SK-N-MC (cell line): ENCODE measurements at regions not wholly inside any gene's neighbourhood (a gene's known extent, or its start where the extent isn't known, plus 50 kb on each side); places are given as distances from the start of the nearest gene placed in this dataset.

Source experiments
- EZH2 ChIP-seq: fragments of 200-600 bp; sonication (generic); IDR thresholded peaks from one replicate; pipeline ENCODE4 v1.6.1; 2017; ENCODE audit warnings: antibody characterized with exemption
- FOXP2 ChIP-seq: optimal IDR thresholded peaks from 2 replicates; pipeline ENCODE3; 2011; ENCODE audit warnings: mild to moderate bottlenecking, moderate library complexity; ENCODE audit not compliant: insufficient read depth; ENCODE audit errors: extremely low read length, control extremely low read depth
- POLR2AphosphoS5 ChIP-seq: IDR thresholded peaks from 2 replicates; pipeline ENCODE4 v1.6.1; 2012; ENCODE audit warnings: mild to moderate bottlenecking, low read depth, low read length, borderline replicate concordance

DNA sequence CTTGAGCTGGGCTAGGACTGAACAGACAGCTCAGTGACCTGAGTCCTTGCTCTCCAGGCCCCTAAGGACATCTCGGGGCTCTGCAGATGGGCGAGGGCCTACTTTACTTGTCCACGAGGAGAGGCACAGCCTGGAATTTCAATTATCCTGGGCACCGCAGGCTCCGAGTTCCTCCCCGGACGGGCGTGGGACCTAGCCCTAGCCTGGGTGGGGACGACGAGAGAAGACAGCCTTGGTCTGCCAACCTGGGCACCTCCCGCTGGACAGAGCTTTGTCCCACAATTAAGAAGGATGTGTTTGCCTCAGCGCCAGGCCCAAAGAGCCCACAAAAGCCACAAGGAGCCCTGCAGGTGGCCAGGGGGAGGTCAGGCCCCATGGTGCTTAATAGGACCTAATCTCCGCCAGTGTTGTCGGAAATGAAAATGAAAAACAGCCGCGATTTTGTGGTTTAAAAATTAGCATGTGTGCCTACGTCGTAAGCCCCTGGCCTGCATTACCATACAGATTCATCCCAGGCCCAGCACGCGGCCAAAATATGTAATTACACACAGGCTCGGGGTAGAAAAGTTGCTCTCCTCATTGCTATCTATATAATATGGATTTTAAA is 51.4 kb upstream of the LHX1 start:
- no peak for TF ChIP-seq EZH2
- TF ChIP-seq POLR2AphosphoS5, result no peak
- TF ChIP-seq FOXP2, result no peak
